ENCODE measurements at regions not wholly inside any gene's neighbourhood (a gene's known extent, or its start where the extent isn't known, plus 50 kb on each side); places are given as distances from the start of the nearest gene placed in this dataset.

- H3K4me1 ChIP-seq (ENCODE audit: control extremely low read depth in 1 of 4, control insufficient read depth in 4 of 4, insufficient read depth in 4 of 4, low read length in 3 of 4), result peaks cover 0 to 14% (median 10%) of the 10 kb centered on the region in 4 experiments
- 100% methylated on average over 2 of the region's 2 CpGs for WGBS (ENCODE audit: insufficient coverage)
- POLR2A ChIA-PET, result no interaction called here
These were observed 240.2 kb upstream of the KLF14 start for GRCh38 chr7:130974169-130974568.

DNA sequence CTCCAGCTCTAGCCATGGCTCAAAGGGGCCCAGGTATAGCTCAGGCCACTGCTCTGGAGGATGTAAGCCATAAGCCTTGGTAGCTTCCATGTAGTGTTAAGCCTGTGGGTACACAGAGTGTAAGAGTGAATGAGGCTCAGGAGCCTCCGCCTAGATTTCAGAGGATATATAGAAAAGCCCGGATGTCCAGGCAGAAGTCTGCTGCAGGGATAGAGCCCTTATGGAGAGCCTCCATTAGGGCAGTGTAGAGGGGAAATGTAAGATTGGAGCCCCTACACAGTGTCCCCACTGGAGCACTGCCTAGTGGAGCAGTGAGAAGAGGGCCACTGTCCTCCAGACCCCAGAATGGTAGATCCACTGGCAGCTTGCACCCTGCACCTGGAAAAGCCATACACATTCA lies 240.8 kb upstream of the KLF14 start:
- Histone ChIP-seq H3K27me3 (replicated peaks in 2 of 5; ENCODE audit: control insufficient read depth in 4 of 5, insufficient read depth in 5 of 5, low read length in 4 of 5) (no peaks in the 10 kb centered on the region), H3K4me1 (ENCODE audit: control extremely low read depth in 1 of 4, control insufficient read depth in 4 of 4, insufficient read depth in 4 of 4, low read length in 3 of 4) (peaks cover 0 to 14% (median 10%) of the 10 kb centered on the region in 4 experiments), H3K27ac (ENCODE audit: insufficient read depth in 1 of 2, low read depth in 1 of 2, low read length in 2 of 2, poor library complexity in 1 of 2, severe bottlenecking in 2 of 2) (no peak overlapping the region), H3K4me3 (ENCODE audit: control insufficient read depth in 1 of 7, extremely low read depth in 1 of 7, insufficient read depth in 4 of 7, low read depth in 2 of 7, low read length in 6 of 7) (no peak overlapping the region), H3K9me3 (ENCODE audit: control extremely low read depth in 1 of 5, control insufficient read depth in 4 of 5, insufficient read depth in 2 of 5, low read depth in 1 of 5, low read length in 4 of 5) (peaks cover 3 to 18% (median 13%) of the 10 kb centered on the region in 5 experiments), H3K36me3 (ENCODE audit: control insufficient read depth in 4 of 4, insufficient read depth in 4 of 4, low read length in 3 of 4) (peaks cover 5 to 24% (median 9%) of the 10 kb centered on the region in 4 experiments)
- POLR2A ChIA-PET, result no interaction called here
- WGBS (ENCODE audit: insufficient coverage), result 100% methylated on average over 2 of the region's 2 CpGs
- CTCF ChIA-PET, result interaction anchor here (0.7 to 1.4 kb wide), 4 partner anchors 9 to 39 kb away, joined by 3 read pairs; no protein-coding TSS in a partner anchor
- no peak for DNase-seq

More at GRCh38 chr7:130974169-130974568, 240.2 kb upstream of the KLF14 start:
- CTCF ChIA-PET, result interaction anchor here (0.7 to 1.1 kb wide), 3 partner anchors 26 to 40 kb away, joined by 3 read pairs; no protein-coding TSS in a partner anchor
- Histone ChIP-seq H3K27me3 (replicated peaks in 2 of 5; ENCODE audit: control insufficient read depth in 4 of 5, insufficient read depth in 5 of 5, low read length in 4 of 5) (no peaks in the 10 kb centered on the region), H3K36me3 (ENCODE audit: control insufficient read depth in 4 of 4, insufficient read depth in 4 of 4, low read length in 3 of 4) (peaks cover 5 to 24% (median 9%) of the 10 kb centered on the region in 4 experiments), H3K9me3 (ENCODE audit: control extremely low read depth in 1 of 5, control insufficient read depth in 4 of 5, insufficient read depth in 2 of 5, low read depth in 1 of 5, low read length in 4 of 5) (peaks cover 3 to 18% (median 13%) of the 10 kb centered on the region in 5 experiments), H3K27ac (ENCODE audit: insufficient read depth in 1 of 2, low read depth in 1 of 2, low read length in 2 of 2, poor library complexity in 1 of 2, severe bottlenecking in 2 of 2) (no peak overlapping the region), H3K4me3 (ENCODE audit: control insufficient read depth in 1 of 7, extremely low read depth in 1 of 7, insufficient read depth in 4 of 7, low read depth in 2 of 7, low read length in 6 of 7) (no peak overlapping the region)
- DNase-seq, result no peak

- POLR2A ChIA-PET, result no interaction called here
These were observed 241.7 kb upstream of the KLF14 start for GRCh38 chr7:130975731-130976130.

GRCh38 chr7:130982160-130982638 lies 248.2 kb upstream of the KLF14 start:
- Histone ChIP-seq H3K27ac (ENCODE audit: insufficient read depth in 1 of 2, low read depth in 1 of 2, low read length in 2 of 2, poor library complexity in 1 of 2, severe bottlenecking in 2 of 2) (peak overlapping the region; percentile 30 to 56), H3K4me3 (ENCODE audit: control insufficient read depth in 1 of 7, extremely low read depth in 1 of 7, insufficient read depth in 4 of 7, low read depth in 2 of 7, low read length in 6 of 7) (peak overlapping the region in 1 of 7 experiments; percentile 42), H3K27me3 (replicated peaks in 2 of 5; ENCODE audit: control insufficient read depth in 4 of 5, insufficient read depth in 5 of 5, low read length in 4 of 5) (no peaks in the 10 kb centered on the region), H3K9me3 (ENCODE audit: control extremely low read depth in 1 of 5, control insufficient read depth in 4 of 5, insufficient read depth in 2 of 5, low read depth in 1 of 5, low read length in 4 of 5) (no peaks in the 10 kb centered on the region), H3K4me1 (ENCODE audit: control extremely low read depth in 1 of 4, control insufficient read depth in 4 of 4, insufficient read depth in 4 of 4, low read length in 3 of 4) (peaks cover 18 to 43% (median 30%) of the 10 kb centered on the region in 4 experiments), H3K36me3 (ENCODE audit: control insufficient read depth in 4 of 4, insufficient read depth in 4 of 4, low read length in 3 of 4) (peaks cover 0 to 3% (median 0%) of the 10 kb centered on the region in 4 experiments)
- ChIA-PET CTCF (interaction anchor here (0.7 to 4.2 kb wide), 39 partner anchors 8 to 529 kb away, joined by 3 to 58 read pairs (median 6); no protein-coding TSS in a partner anchor), POLR2A (interaction anchor here (0.5 to 1.4 kb wide), 3 partner anchors 30 to 58 kb away, joined by 3 to 4 read pairs (median 3); no protein-coding TSS in a partner anchor)
- peak; percentile 67 to 73 (median 72) for DNase-seq
- 23% methylated on average over 3 of the region's 3 CpGs for WGBS (ENCODE audit: insufficient coverage)

More at GRCh38 chr7:130975731-130976130, 241.7 kb upstream of the KLF14 start:
- no peak for DNase-seq
- no peak overlapping the region for H3K4me3 ChIP-seq (ENCODE audit: control insufficient read depth in 1 of 7, extremely low read depth in 1 of 7, insufficient read depth in 4 of 7, low read depth in 2 of 7, low read length in 6 of 7)
- CTCF ChIA-PET, result interaction anchor here (1.0 to 1.4 kb wide), 4 partner anchors 10 to 23 kb away, joined by 3 to 4 read pairs (median 3); no protein-coding TSS in a partner anchor
- peaks cover 0 to 8% (median 4%) of the 10 kb centered on the region in 4 experiments for H3K4me1 ChIP-seq (ENCODE audit: control extremely low read depth in 1 of 4, control insufficient read depth in 4 of 4, insufficient read depth in 4 of 4, low read length in 3 of 4)
- no peaks in the 10 kb centered on the region for H3K27me3 ChIP-seq (replicated peaks in 2 of 5; ENCODE audit: control insufficient read depth in 4 of 5, insufficient read depth in 5 of 5, low read length in 4 of 5)
- WGBS (ENCODE audit: insufficient coverage), result 100% methylated on average over 2 of the region's 5 CpGs
- no peak overlapping the region for H3K27ac ChIP-seq (ENCODE audit: insufficient read depth in 1 of 2, low read depth in 1 of 2, low read length in 2 of 2, poor library complexity in 1 of 2, severe bottlenecking in 2 of 2)
- peaks cover 5 to 24% (median 9%) of the 10 kb centered on the region in 4 experiments for H3K36me3 ChIP-seq (ENCODE audit: control insufficient read depth in 4 of 4, insufficient read depth in 4 of 4, low read length in 3 of 4)
- peaks cover 3 to 18% (median 13%) of the 10 kb centered on the region in 5 experiments for H3K9me3 ChIP-seq (ENCODE audit: control extremely low read depth in 1 of 5, control insufficient read depth in 4 of 5, insufficient read depth in 2 of 5, low read depth in 1 of 5, low read length in 4 of 5)

DNA sequence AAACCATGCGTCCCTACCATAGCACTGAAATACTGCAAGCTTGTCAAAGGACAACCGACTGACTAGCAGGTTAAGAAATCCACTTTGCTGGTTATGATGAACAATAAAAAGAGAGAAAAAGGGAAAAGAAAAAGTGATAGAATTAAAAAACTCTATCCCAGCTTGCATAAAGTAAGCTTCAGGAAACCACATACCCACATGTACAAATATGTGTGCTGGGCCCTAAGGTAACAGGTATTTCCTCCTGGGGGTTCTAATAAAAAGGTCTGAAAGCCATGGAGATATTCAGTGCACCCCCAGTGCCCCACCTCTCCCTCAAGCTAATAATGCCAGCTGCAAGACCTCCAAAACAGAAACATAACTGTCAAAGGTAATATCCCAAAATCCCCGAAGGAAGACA lies 248.6 kb upstream of the KLF14 start:
- ChIA-PET CTCF (interaction anchor here (0.7 to 4.2 kb wide), 37 partner anchors 11 to 271 kb away, joined by 3 to 58 read pairs (median 6); no protein-coding TSS in a partner anchor), POLR2A (interaction anchor here (1.4 kb wide), 1 partner anchor 58 kb away, joined by 4 read pairs; no protein-coding TSS in a partner anchor)
- Histone ChIP-seq H3K4me3 (ENCODE audit: control insufficient read depth in 1 of 7, extremely low read depth in 1 of 7, insufficient read depth in 4 of 7, low read depth in 2 of 7, low read length in 6 of 7) (peak overlapping the region in 1 of 7 experiments; percentile 42), H3K36me3 (ENCODE audit: control insufficient read depth in 4 of 4, insufficient read depth in 4 of 4, low read length in 3 of 4) (peaks cover 0 to 6% (median 0%) of the 10 kb centered on the region in 4 experiments), H3K27me3 (replicated peaks in 2 of 5; ENCODE audit: control insufficient read depth in 4 of 5, insufficient read depth in 5 of 5, low read length in 4 of 5) (no peaks in the 10 kb centered on the region), H3K4me1 (ENCODE audit: control extremely low read depth in 1 of 4, control insufficient read depth in 4 of 4, insufficient read depth in 4 of 4, low read length in 3 of 4) (peaks cover 18 to 45% (median 30%) of the 10 kb centered on the region in 4 experiments), H3K9me3 (ENCODE audit: control extremely low read depth in 1 of 5, control insufficient read depth in 4 of 5, insufficient read depth in 2 of 5, low read depth in 1 of 5, low read length in 4 of 5) (no peaks in the 10 kb centered on the region), H3K27ac (ENCODE audit: insufficient read depth in 1 of 2, low read depth in 1 of 2, low read length in 2 of 2, poor library complexity in 1 of 2, severe bottlenecking in 2 of 2) (peak overlapping the region; percentile 30 to 56)
- WGBS (ENCODE audit: insufficient coverage), result no CpG with 5 or more reads among the region's 3 CpGs
- DNase-seq, result peak in 1 of 3 donors; percentile 29

DNA sequence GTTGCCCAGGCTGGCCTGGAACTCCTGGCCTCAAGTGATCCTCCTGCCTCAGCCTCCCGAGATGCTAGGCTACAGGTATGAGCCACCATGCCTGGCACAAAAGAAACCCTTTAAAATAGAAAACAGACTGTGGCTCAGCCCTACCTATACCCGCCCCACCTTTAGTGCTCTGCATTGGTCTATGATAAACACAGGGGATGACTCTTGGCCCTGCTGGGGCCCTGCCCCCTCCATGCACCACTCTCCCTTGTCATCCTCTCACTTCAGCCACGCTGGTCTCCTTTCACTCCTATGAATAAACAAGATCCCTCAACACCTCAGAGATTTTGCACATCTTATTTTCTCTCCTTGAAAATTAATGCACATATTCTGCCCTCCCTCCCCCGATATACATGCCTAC lies 251.4 kb upstream of the KLF14 start:
- H3K27ac ChIP-seq (ENCODE audit: insufficient read depth in 1 of 2, low read depth in 1 of 2, low read length in 2 of 2, poor library complexity in 1 of 2, severe bottlenecking in 2 of 2), result peak overlapping the region; percentile 74 to 90
- CTCF ChIA-PET, result interaction anchor here (0.7 kb wide), 1 partner anchor 16 kb away, joined by 4 read pairs; no protein-coding TSS in a partner anchor
- WGBS (ENCODE audit: insufficient coverage), result 100% methylated on average over 4 of the region's 4 CpGs
- H3K4me1 ChIP-seq (ENCODE audit: control extremely low read depth in 1 of 4, control insufficient read depth in 4 of 4, insufficient read depth in 4 of 4, low read length in 3 of 4), result peaks cover 18 to 61% (median 34%) of the 10 kb centered on the region in 4 experiments
- no peak for DNase-seq
- H3K9me3 ChIP-seq (ENCODE audit: control extremely low read depth in 1 of 5, control insufficient read depth in 4 of 5, insufficient read depth in 2 of 5, low read depth in 1 of 5, low read length in 4 of 5), result no peaks in the 10 kb centered on the region
- no peaks in the 10 kb centered on the region for H3K27me3 ChIP-seq (replicated peaks in 2 of 5; ENCODE audit: control insufficient read depth in 4 of 5, insufficient read depth in 5 of 5, low read length in 4 of 5)
- H3K4me3 ChIP-seq (ENCODE audit: control insufficient read depth in 1 of 7, extremely low read depth in 1 of 7, insufficient read depth in 4 of 7, low read depth in 2 of 7, low read length in 6 of 7), result peak overlapping the region in 1 of 7 experiments; percentile 22
- POLR2A ChIA-PET, result interaction anchor here (0.7 kb wide), 1 partner anchor 72 kb away, joined by 3 read pairs; no protein-coding TSS in a partner anchor
- H3K36me3 ChIP-seq (ENCODE audit: control insufficient read depth in 4 of 4, insufficient read depth in 4 of 4, low read length in 3 of 4), result peaks cover 0 to 6% (median 0%) of the 10 kb centered on the region in 4 experiments
